GM18868 (cell line): ENCODE measurements at regions not wholly inside any gene's neighbourhood (a gene's known extent, or its start where the extent isn't known, plus 50 kb on each side); places are given as distances from the start of the nearest gene placed in this dataset.

Experiments used
- ATAC-seq: cut with Tn5 transposase; IDR thresholded peaks from one replicate; pipeline ENCODE4 v1.9.1; 2021; ENCODE audit warnings: mild to moderate bottlenecking, moderate library complexity; ENCODE audit not compliant: unreplicated experiment

DNA sequence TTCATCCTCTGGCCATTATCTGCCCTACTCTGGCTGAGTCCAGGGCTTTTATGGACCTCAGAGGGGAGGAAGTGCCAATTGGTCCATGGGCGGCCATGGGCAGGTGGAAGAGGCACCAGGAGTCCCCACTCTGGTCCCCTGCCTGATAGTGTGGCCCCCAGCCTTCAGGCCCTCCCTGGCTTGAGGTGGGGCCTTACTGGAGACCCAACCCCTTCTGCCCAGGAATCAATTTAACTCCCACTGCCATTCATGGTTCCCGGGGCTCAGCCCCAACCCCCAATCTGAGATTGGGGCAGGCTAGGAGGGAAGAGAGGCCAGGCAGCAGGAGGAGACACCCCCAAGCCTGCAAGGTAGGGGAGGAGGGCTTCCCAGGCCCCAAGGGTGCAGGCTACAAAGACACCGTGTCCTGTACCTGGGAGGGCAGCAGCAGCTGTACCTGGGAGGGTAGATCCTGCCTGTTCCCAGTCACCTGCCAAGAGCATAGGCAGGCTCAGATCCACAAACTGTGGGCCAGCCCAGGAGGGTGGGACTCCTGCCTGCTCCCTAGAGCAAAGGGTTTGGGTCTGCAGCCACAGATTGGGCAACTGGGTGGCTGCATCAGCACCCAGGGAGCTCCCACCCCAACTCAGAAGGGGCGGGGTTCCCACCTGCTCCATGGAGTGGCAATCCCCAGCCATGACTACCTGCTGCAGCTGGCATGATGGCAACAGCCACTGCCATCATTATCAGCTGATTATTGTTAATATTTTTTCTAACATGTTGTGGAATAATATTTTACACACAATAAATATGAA is 1044.1 kb upstream of the B3GALT2 start:
- ATAC-seq: no peak

DNA sequence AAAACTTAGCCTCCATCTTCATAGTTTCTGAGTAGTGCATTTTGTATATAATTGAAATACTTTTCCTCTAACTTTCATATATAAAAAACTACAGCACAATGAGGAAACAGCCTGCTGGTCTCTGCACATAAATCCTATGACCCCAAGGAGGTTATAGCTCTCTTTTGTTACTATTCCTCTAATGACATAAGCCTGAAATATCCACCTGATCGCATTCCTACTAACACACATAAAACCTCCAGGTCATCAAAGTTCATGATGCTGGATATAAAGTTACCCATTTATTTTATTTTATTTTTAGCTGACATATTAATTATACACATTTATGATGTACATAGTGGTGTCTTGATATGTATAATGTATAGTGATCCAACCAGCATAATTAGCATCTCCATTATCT is 1042.0 kb upstream of the B3GALT2 start:
- no peak for ATAC-seq

DNA sequence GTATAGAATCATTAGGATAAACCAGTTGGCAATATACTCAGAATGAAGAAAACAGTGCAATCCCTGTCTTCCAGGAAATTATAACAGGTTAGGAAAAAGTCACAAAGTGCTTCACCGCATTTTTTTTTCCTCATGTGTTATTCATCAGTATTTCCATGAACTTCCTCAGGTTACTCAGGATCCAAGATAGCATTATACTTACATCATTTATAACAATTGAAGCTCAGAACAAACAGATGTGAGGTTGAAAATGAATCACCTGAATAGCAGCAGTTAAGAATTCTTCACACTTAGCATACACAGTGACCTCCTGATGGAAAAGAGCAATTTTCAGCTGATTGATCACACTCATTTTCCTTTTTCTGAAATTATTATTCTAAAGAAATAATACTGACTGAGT is 1040.7 kb upstream of the B3GALT2 start:
- no peak for ATAC-seq

DNA sequence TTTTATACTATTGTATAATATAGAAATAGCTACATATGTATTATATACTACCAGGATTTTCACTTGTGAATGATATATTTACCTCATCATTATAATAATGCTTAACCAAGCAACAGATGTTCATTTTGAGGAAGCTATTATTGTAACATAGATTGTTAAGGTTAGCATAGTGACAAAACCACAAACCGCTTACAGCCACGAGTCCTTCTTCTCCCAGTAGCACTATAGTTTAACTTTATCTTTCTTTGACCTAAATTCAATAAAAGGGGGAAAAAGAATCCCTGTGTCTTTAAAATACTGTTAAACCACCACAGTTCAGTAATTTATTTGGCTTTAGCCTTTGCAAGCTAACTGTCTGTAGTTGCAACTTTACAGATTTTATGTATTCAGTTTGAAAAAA is 1039.4 kb upstream of the B3GALT2 start:
- ATAC-seq: peak; percentile 76

DNA sequence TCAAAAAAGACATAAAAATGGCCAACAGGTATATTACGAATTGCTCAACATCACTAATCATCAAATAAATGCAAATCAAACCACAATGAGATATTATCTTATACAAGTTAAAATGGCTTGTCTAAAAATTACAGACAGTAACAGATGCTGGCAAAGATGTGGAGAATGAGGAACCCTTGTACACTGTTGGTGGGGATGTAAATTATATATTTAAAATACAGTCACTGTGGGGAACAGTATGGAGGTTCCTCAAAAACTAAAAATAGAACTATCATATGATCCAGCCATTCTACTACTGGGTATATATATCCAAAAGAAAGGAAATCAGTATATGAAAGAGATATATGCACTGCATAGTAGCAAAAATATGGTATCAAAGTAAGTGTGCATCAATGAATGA is 1037.2 kb upstream of the B3GALT2 start:
- ATAC-seq: no peak

DNA sequence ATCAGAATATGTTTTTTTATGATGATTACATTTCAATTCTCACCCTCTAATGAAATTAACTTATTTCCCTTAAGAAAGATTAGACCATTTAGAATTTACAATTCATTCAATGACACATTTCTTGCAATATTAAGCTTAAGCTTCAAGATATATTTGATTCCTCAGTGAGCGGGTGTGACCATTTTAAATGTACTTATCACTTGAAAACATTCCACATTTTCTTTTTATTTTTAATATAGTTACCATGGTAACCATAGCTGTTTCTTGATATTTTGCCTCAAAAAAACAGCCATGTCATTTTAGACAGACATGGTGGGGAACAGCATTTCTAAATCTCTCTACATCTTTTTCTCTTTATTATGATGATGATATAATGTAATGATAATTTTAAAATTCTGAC is 1029.0 kb upstream of the B3GALT2 start:
- no peak for ATAC-seq

DNA sequence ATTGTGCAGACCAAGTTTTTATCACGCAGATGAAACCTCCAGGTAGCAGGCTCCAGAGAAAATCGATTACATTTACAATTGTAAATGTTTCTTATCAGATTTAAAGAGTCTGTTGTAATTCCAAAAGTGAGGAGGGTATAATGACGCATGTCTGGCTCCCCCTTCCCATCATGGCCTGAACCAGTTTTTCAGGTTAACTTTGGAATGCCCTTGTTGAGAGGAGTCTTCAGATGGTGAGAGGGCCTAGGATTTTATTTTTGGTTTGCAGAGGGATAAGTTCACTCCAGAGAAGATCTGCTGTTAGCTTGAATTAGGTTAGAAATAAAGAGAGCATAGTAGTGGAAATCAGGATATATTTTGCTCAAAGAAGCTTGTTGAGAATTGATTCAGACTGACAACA is 1028.3 kb upstream of the B3GALT2 start:
- ATAC-seq: no peak

DNA sequence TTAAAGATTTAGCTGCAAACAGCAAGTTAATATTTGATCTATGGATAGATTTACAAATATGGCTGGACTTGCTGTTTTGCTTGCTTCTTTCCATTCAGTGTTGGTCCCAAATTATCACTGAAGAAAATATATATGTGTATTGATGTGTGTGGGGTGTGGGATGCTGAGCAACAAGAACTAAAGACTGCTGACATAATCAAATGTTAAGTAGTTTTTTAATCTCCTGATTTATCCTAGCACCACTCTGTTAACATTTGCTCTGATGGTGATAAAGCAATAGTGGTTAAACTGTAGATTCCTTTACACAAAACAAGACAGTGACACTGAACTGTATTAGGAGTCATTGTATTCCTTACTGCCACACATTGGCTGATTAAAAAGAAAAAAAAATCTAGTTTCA is 1023.5 kb upstream of the B3GALT2 start:
- ATAC-seq: no peak

DNA sequence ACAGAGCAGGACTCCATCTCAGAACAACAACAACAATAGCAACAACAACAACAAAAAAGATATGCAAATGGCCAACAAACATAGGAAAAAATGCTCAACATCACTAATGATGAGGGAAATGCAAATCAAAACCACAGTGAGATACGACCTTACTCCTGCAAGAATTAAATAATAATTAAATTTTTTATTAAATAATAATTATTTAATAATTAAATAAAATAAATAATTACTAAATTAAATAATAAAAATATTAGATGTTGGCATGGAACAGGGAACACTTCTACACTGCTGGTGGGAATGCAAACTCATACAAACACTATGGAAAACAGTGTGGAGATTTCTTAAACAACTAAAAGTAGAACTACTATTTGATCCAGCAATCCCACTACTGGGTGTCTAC is 1022.3 kb upstream of the B3GALT2 start:
- no peak for ATAC-seq

DNA sequence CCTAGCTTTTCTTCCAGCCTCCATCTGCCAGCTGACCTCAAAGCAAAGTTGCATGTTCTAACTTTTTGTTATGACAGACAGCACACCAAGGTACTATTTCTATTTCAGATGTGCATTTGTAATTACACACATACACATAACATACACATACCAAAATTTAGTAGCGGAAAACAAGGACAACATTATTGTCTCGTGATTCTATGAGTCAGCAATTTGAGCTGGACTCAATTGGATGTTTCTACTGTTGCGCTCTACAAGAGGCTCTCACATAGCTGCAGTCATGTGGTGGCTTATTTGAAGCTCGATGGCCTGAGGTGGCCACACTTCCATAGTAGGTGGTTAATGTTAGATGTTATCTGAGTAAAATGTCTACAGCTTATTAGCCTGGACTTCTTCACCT is 1010.1 kb upstream of the B3GALT2 start:
- no peak for ATAC-seq

DNA sequence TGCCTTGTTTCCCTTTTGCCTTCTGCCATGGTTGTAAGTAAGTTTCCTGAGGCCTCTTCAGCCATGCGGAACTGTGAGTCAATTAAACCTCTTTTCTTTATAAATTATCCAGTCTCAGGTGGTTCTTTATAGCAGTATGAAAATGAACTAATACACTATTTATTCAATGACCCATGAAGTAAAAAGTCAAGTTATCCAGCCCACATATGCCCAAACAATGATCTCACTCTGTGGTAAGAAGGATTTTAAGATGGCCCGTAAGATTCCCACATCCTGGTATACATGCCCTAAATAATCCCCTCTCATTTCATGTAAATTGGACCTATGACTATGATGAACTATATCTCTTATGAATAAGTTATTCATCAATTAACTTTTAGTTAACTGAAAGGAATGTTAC is 1008.3 kb upstream of the B3GALT2 start:
- ATAC-seq: no peak

DNA sequence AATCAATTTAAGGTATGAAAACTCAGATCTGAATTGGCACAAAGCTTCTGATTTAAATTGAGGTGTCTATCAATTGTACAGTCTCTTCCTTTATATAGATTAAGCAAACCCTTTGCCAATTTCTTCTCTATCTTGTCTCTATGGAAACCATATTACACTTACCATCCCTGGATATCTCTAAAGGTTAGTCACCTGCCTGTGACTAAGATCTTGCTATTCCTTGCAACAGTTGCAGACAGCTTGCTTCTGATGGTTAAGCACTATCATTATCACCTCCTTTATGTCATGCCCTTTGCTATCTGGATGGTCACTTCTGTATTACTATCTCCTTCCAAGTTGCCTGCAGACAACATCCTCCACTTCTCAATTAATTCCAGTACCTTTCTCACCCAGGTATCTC is 998.6 kb upstream of the B3GALT2 start:
- ATAC-seq: no peak

DNA sequence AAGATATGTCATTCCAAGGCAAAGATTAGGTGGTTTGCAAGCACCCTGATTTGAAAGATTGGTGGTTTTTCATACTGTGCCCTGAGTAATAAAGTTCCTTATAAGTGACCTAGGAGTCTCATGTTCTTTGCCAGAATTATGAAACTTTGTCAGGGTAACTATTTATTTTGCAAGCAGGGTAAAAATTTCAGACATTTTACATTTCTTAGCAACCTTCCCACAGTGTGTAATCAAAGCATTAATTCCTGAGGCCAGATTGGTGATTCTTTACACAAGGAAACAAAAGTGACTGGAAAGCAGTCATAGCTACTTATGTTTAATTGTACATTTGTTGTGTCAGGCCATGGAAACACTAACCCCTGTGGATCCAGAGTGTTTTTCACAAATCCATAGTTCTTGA is 998.0 kb upstream of the B3GALT2 start:
- ATAC-seq: no peak

DNA sequence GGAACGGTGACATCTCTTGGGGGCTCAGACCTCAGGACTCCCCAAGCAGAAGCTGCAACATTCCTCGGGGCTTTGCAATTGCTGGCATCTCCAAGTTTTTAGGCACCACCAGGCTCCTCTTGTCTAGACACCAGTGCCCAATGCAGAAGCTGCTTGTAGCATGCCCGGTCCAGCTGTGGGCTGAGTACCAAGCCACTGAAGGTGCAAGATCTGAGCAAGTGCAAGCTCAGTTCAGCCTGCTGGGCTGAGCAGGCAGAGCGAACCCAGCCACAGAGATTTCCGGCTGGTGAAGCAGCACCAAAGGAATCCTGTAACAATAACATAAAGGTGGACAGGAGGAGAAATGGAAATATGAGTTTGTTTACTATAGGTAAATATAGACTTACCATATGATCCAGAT is 995.4 kb upstream of the B3GALT2 start:
- ATAC-seq: no peak

DNA sequence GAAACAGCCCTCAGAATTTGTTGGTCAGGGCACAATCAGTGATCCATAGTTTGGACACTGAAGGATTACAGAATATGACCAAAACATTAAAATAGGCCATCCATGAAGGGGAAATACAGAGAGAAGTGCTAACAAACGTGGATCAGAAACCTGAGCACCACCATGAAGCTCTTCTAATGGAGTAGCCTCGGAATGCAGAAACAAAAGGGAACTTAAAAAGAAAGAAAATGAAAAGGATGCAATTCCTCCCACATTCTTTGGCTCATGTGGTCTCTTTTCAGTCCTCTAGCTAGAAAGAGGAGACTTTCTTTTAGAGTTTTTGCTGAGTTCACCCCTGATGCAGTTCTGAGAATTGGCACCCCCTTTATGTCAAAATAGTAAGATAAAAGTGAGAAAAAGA is 989.8 kb upstream of the B3GALT2 start:
- ATAC-seq: no peak

DNA sequence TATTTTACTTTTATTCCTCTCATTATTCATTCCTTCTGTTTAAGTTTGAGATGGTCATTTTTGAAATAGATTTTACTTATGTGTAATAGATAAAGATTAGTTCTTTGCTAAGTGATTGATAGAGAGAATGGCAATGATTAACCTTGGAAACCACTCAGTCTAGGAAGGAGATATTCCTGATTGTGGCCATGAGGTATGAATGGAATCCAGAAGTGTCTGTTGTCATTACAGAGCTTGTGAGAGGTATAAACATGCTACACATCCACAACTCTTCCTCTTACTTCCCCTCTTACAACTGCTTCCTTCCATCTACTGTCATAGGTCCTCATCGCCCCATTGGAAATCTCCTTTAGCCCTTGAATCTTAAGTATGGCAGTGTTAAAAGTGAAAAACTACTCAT is 988.8 kb upstream of the B3GALT2 start:
- no peak for ATAC-seq

DNA sequence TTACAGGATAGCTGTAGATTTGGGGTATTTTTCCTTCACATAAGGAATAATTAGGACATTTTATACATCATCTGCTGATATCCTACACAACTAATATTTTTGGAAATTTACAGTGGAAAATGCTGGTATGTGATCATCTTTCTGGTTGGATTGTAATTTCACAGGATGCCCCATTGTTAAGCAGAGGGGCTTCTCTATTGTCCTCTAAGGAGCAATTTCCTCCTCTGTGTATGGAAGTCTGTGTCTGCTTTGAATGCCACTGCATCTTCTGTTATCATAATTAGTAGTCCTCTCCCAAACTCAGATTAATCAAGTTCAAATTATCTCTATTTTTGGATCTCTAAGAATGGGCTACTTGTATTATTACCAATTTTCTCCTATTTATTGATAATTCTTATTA is 988.1 kb upstream of the B3GALT2 start:
- ATAC-seq: no peak

DNA sequence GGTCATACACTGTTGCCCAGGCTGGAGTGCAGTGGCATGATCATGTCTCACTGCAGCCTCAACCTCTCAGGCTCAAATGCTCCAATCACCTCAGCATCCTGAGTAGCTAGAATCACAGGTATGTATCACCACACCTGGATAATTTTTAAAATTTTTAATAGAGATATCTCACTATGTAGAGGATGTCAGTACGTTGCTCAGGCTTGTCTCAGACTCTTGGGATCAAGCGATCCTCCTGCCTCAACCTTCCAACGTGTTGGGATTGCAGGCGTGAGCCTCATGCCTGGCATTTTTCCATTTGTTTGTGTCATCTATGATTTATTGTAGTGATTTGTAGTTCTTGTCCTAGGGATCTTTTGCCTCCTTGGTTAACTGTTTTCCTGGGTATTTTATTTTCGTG is 985.2 kb upstream of the B3GALT2 start:
- no peak for ATAC-seq

DNA sequence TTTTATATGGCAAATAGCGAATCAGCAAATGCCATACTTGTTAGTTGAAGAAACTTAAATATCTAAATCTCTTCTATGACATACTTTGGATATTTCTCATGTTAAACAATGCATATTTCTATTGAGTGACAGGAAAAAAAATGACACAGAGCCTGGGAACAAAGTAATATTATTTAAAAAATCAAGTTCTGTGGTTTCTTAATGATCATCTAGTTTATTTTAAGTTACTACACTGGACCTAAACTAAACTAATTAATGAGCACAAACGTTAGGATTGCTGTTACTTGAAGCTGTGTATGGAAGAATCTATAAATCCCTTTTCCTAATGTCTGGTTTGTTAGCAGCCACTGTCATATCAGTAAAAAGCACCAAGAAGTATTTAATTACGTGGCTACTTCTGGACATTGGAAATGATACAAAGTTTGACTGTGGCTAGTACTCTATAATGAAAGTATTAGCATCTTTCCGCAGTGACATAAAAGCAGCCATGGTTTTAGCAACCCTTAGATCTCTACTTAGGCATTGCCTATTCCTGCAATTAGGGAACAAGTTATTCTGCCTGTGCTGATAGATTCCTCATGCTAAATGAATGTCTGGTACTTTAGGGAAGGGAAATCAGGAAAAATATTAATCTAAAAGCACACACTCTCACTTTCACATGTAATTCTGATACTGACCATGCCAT is 981.7 kb upstream of the B3GALT2 start:
- ATAC-seq: no peak

DNA sequence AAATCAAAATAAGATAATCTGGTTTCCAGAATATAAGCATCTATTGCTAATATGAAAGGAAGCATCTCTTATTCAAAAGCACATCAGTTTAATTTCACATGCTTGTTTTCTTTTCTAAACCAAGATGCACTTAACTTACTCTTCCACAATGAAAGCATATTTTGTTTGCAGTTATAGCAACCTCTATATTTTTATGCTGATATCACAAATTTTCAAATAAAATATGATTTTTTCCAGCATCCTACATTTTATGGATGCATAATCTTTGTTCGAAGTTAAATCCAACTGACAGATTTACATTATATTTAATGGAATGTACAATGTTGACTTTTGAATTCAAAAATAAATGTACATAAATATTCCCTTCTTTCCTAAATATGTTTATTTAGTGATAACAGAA is 978.3 kb upstream of the B3GALT2 start:
- ATAC-seq: no peak

DNA sequence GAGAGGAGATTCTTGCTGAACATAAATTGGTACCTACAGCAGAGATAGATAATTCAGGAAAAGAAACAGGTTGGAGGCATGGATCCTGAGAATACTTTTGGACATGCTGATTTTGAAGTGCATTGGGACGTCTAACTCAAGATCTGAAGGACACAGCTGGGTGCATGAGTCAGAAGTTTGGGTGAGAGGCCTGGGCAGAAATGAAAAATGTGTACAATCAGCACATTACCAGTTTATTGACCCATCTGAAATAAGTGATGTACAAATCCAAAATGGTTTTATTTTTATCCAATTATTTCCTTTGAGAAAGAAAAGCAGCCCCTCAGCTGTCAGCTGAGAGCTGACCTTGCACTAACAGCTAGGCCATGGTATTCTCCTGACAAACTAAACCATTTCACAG is 975.2 kb upstream of the B3GALT2 start:
- ATAC-seq: no peak

DNA sequence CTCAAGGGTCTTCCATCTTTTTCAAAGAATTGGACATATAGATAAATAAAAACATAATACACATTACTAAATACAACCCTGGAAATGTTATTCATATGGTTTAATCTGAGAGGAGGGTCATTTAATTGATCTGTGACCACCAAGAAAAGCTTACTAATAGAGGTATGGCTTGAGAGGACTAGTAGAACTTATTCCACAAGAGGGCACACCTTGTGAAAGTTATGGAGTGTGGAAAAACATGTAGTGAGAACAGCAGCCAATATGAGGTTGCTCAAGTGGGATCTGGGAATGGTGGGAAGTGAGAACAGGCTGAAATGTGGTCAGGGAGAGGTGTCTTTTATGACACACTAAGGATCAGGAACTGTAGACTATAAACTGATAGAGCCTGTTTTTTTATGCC is 973.5 kb upstream of the B3GALT2 start:
- no peak for ATAC-seq

DNA sequence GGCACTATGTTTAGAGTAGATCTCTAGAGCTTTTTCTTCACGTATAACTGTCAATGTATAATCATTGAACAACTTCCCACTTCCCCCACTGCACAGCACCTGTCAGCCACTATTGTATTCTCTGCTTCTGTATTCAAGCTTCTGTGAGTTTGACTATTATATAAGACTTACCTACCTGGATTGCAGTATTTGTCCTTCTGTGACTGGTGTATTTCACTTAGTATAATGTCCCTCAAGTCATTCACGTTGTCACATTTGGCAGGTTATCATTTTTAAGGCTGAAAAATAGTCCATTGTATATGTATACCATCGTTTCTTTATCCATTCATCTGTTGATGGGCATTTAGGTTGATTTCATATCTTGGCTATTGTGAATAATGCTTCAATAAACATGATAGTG is 969.5 kb upstream of the B3GALT2 start:
- ATAC-seq: no peak
